Stimulated activated CD4-positive, alpha-beta T cell treated with anti-CD3 and anti-CD28 coated beads, TNF-alpha, amount 100 ng/mL, for 24 hours (primary cell): ENCODE measurements at regions not wholly inside any gene's neighbourhood (a gene's known extent, or its start where the extent isn't known, plus 50 kb on each side); places are given as distances from the start of the nearest gene placed in this dataset.

Experiments
- DNase-seq, 3 experiments: peaks; one replicate each; pipeline ENCODE4 v3.0.0-alpha.2; 2020; ENCODE audit warnings: low read depth in 3 of 3

DNA sequence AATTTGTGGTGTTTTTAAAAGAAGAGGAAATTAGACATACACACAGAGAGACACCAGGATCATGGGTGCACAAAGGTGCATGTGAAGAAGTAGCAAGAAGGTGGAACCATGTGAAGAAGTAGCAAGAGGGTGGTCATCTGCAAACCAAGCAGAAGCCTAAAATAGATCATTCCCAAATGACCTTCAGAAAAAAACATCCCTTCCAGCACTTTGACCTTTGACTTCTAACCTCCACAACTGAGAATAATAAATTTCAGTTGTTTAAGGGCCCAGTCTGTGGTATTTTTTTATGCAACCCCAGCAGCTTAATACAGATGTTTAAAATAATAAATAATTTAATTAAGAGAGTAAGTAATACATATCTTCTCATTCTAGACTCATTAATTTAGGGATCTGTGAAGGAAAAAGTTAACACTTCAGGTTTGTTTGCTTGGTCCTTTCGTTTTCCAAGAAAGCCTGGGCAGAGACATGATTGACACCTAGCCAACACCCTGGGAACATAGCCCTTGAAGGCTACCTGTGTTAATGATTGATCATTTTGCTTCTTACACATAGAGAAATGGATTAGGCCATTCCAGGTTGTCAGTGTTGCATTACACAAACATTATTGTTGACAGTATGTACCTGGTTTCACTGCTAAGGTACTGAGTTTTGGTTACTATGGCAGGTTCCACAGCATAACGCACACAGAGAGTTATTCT is 1331.2 kb upstream of the GBE1 start:
- no peak for DNase-seq

DNA sequence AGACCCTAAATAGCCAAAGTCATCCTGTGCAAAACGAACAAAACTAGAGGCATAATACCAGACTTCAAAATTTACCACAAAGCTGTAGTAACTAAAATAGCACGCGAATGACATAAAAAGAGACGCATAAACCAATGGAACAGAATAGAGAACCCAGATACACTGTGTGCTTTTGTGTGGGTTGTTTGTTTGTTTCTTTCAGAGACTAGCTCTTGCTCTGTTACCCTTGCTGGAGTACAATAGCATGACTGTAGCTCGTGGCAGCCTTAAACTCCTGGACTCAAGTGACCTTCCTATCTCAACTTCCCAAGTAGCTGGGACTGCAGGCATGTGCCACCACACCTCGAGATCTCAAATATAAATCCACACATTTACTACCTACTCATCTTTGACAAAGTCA is 1314.6 kb upstream of the GBE1 start:
- DNase-seq, result no peak

DNA sequence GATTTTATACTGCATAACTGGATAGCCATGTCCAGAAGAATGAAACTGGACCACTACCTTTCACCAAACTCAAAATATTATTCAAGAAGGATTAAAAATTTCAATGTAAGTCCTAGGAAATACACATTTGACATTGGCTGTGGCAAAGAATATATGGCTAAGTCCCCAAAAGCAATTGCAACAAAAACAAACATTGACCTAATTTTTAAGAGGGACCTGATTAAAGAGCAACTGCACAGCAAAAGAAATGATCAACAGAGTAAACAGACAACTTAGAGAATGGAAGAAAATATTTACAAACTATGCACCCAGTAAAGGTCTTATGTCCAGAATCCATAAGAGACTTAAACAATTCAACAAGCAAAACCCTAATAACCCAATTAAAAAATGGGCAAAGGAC is 1313.0 kb upstream of the GBE1 start:
- no peak for DNase-seq

DNA sequence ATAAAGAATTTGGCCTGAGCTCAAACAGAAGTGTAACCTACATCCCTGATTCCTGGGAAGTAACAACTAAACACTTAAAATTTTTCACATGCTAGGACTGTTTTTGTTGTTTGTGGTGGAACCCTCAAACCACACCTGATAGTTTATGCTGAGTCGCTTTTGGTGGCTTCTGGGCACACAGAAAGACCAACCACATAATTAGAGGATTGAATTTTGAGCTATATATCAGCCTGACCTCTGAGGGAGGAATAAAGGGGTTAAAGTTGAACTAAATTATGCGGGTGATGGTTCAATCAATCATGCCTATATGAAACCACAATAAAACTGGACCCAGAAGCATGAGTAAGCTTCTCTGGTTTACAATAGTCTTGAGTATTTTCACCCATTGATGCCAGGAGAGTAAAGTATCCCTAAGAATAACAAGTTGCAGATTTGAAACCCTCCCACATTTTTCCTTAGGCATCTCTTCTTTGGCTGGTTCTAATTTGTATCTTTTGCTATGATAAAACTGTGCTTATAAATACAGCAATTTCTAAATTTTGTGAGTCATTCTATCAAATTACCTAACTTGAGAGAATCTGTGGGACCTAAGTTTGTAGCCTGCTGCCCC is 1304.5 kb upstream of the GBE1 start:
- DNase-seq, result no peak

DNA sequence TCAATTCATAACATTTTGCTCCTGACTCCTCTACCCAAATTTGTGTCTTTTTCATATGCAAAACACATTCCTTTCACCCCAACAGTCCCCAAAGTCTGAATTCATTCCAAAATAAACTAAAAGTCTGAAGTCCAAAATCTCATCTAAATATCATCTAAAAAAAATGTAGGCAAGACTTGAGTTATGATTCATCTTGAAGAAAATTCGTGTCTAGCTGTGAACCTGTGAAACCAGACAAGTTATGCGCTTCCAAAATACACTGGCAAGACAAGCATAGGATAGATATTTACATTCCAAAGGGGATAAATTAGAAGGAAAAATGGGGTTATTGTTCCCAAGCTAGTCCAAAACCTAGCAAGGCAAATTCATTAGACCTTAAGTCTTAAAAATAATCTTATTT is 1302.0 kb upstream of the GBE1 start:
- no peak for DNase-seq

DNA sequence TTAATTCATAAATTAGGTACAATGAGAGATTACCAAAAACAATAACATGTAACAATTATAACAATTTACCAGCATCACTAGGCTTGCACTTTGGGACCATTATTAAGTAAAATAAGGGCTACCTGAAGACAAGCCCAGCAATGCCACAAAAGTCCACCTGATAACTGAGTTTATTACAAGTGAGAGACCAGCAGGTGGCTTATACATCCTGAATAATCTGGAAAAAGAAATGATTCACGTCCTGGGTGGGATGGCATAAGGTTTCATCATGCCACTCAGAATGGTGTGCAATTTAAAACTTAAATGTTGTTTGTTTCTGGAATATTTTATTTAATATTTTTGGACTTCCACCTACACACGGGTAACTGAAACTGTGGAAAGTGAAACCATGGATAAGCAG is 1287.1 kb upstream of the GBE1 start:
- DNase-seq, result no peak

DNA sequence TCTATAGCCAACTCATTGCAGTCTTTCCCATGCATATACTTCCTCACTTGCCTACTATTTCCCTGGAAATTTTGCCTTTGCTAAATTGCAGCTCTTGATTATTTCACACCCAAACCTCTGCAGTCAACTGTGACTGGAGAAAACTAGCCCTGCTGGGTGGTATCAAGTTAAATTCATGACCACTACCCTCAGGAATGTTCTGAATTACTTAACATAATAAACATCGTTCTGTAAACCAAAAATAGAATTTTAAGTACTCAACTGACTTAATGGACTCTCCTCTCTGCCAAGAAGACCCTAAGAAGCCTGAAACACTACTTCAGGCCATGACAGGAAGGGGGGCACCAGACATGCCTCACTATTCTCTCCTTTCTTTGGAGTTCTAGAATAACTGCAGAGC is 1278.0 kb upstream of the GBE1 start:
- no peak for DNase-seq

DNA sequence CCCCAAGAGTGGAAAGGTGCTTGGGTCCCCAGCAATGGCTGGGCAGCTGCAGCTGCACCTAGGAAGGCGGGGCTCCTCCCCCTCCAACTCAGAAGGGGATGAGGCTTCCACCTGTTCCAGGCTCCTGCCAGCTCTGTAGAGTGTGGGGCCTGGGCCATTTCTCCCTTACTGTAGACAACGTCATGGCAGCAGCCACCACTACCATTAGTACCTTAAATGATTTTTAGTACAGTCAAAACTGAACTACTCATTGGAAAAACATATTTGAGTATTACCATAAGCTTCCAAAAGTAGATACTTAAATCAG is 1274.2 kb upstream of the GBE1 start:
- no peak for DNase-seq

DNA sequence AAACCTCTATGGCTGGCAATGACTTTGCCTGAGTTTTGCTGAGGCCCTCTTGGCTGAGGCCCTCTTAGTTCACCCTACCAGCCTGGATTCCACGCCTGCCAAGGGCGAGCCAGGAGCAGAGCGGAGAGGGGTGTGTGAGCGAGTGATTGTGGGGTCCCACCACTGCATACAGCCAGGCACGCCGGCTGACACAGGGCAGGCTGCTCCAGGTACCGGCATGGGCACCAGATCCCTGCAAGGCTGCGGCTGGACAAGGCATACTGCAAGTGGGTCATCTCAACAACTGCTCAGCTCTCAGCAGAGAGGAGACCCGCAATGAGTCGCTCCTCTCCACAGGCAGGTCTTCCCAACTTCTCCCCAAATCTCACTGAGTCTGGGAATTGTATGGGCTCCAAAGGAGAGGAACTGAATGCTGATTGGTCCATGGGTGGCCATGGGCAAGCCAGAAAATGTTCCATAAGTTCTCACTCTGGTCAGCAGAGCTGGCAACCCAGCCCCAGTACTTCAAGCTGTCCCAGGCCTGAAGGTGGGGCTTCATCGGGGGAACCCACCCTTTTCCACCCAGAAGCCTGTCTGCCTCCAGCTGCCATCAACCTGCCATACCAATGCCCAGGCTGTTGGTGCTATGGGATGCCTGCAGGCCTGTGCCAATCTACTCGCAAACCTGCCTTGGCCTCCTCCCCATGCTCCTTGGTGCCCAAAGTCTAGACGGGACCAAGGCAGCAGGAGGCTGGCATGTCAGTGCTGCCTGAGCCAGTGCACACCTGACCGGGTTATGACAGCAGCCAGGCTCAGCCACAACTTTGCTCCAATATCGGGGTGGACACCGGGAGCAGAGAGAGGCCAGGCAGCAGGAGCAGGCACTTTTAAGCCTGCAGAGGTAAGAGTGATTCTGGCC is 1273.6 kb upstream of the GBE1 start:
- no peak for DNase-seq

DNA sequence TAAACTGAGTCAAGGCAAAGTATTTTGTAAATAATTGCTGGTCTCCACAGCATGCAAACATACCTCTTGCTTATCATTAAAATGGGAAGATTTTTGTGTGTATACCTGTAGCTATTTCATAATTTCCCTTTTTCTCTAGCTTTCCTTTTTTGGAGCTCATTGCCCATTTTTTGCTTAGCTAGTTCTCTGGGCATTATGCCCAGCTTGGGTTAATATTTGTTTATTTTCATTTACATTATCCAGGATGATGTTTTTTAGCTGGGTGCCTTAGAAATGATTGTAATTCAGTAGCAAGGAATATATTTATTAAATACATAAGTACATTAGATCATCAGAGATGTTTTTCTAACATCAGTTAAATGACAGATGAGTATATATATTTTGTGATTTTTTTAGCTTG is 1271.7 kb upstream of the GBE1 start:
- no peak for DNase-seq

DNA sequence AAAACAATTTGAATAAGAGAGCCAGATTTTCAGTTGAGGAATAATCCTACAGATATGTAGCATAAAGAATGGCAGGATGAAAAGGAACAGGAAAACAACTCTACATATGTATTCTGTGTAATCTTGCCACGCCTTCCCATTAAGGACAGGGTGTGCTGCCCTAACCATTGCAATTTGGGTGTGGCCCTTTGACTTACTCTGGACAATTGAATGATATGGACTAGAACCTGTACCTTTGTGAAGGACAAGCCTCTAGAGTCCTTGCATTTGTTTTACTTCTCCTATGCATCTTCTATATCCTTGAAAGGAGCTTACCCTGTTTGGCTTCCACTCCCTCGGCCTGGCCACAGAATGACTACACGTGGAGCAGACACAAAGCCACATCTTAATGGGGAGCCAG is 1261.6 kb upstream of the GBE1 start:
- DNase-seq, result no peak

DNA sequence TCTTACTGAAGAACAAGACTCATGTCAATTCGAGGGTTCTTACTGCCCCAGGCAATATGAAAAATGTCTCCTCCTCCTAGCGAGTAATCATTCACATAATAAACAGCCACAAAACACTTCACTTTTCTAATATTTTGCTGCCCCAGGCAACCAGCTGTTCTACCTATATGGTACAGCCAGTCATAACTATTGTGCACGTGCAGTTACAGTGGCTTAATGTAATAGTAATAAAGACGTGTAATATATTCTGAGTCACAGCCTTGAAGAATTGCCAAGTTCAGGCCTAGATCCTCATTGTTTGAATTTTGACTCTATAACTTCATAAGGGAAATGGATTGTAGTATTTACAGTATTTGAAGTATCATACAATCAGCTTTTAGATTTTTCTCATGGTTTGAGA is 1250.0 kb upstream of the GBE1 start:
- DNase-seq, result no peak

DNA sequence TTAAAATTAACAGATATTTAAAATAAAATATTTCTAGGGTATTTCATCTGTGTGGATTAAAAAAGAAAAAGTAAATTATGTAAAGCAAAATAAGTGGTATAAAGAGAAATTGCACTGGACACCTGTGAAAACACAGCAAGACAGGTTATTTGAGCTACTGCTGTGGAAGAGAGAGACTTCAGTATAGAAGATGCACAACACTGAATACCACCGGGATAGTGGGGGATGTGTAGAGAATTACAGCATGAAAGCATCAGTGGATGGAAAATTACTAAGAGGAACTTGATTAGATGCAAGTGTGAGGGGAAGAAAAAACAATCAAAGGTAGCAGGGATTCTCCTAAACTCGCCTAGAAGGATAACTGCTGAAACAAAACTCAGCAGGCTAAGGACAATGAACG is 1242.5 kb upstream of the GBE1 start:
- DNase-seq, result no peak

DNA sequence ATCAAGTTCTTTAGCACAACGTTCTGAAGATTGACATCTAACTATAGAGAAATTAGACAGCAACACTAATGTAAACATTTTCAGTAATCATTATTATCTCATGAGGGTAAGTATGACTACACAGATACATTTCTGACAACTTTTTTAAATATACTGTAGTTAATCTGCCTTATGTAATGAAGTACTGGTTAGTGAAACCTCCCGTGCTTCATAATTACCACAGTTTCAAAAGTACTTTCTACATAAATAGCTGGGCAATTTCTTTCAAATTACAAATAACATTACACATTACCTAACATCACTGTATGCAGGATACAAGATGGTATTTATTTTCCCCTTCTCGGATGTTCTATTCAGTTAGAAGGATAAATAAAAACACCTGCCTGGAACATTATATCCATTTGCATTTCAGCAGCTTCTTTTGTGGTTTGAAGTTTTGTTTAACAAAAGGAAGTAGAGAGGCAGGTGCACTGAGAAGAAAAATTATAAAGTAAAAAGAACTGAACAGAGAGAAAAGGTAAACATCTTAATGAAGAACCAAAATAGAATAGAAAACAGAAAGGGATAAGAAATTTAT is 1241.5 kb upstream of the GBE1 start:
- no peak for DNase-seq

DNA sequence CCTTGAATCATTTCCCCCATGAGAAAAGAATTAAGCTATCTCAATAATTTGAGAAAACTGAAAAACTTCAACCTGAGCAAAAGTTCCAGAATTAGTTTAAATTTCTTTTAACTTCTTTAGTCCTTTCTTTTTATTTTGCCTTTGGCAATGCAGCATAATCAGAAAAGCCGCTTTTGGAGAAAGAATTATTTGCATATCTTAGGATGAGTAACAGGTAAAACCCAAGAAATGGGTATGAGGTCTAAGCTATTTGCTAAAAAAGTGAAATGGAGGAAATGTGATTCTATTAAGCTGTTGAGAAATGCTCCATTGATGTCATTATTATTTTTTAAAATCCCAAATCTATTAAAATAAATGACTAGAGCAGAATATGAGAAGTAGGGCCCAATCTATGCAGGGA is 1238.3 kb upstream of the GBE1 start:
- no peak for DNase-seq

DNA sequence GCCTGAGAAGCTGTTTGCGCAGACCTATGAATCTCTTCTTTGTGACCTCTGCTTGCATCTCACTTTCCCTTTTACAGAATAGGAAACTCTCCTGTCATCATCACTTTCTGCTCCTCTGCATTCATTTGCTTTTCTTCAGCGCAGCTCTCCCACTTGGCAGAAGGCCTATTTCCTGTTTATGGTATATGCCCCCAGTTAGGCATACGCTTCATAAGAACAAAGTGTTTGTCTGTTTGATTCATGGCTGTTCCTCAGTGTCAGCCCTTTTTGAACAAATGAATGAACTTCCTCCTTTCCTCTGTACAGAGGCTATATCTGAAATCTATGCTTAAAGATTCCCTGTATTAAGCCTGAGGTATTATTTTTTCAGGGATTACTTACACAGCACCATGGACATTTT is 1216.9 kb upstream of the GBE1 start:
- DNase-seq, result no peak

DNA sequence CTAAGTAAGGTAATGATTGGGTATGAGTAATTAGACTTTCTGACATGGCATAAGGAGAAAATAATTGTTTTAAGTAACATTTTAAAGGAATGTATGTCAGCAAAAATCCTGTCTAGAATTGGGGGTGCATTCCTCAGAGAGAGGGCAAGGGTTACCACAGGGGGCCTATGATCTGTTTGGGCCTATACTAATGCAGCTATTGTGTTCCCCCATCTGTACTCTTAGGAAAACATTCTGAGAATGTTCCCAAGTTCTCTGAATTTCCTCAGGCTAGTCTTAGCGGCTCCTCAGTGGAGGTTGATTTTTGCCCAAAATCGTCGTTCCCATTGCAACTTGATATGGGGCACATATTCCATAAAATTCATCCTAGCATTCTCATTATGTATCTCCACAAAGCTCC is 1216.4 kb upstream of the GBE1 start:
- DNase-seq, result no peak

DNA sequence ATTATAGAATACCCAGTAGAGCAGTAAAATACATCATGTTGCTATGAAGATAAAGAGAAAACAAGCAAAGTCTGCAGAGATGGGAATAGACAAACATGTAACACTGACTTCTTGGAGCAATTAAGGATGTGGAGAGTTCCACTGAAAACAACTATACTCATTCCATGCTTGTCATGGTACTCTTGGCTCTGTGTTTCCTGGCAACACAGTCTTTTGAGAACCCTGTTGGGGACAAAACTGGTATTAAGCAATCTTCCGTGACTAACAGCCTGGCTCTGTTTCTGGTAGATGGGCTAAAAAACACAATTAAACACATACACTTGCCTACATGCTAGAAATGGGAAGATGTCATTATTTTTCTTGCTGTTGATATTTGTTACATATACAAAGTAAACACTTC is 1212.3 kb upstream of the GBE1 start:
- no peak for DNase-seq

DNA sequence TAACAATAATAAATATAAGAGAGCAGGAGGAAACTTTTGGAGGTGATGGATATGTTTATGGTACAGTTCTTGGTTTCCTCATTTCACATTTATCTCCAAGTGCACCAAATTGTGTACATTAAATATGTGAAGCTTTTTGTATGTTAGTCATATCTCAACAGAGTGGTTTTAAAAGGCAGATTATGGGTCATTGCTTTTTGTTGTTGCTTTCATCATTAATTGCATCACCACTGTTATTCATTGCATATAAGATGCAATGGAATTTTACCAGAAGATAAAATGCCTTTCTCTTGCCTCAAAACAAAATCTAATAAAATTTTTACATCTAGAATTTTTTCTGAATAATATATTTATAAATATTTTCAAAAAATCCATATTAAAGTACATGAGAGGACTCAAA is 1198.9 kb upstream of the GBE1 start:
- DNase-seq, result no peak

DNA sequence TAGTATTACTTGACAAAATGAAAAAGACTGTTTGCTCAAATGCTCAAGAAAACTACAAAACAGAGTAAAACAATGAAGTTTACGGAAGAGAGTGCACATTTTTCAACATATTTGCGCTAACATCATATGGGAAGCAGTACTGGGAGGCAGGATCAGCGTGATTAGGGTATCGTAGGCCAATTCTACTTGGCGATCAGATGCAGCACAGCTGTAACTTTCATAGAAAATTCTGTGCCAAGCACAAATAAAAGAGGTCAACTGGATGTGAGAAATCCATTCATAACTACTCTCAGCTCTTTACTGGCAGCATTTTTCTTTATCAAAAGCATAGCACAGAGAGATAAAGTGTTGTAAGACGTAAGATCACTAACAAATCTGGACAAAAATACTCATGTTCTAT is 1196.3 kb upstream of the GBE1 start:
- DNase-seq, result no peak

DNA sequence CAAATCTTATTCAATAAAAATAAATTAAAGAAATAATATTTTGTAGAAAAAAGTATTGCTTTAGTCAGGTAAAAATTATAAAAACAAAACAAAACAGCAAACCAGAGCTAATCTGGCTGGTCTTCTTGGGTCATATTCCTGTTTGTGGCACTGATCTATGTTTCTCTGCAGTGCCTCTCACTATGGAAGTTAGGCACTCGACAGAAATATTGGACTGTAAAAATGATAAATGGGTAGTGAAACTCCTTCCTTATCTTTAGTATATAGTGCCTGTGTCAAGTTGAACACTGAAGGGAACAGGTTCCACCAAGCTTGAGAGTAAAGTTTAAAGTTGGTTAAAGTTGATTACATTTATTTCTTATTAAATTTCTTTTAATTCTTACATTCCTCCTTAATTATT is 1195.6 kb upstream of the GBE1 start:
- no peak for DNase-seq

DNA sequence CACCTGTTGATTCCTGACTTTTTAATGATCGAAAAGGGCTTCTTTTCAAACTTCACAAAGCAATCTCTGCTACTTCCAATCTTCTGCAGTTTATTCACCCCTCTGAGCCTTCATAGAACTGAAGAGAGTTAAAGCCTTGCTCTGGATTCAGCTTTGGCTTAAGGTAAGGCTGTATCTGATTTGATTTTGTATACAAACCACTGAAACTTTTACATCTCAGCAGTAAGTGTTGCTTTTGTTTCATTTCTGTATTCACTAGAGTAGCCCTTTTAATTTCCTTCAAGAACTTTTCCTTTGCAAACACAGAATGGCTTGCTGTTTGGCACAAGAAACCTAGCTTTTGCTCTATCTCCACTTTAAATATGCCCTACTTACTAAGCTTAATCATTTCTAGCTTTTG is 1193.0 kb upstream of the GBE1 start:
- no peak for DNase-seq

DNA sequence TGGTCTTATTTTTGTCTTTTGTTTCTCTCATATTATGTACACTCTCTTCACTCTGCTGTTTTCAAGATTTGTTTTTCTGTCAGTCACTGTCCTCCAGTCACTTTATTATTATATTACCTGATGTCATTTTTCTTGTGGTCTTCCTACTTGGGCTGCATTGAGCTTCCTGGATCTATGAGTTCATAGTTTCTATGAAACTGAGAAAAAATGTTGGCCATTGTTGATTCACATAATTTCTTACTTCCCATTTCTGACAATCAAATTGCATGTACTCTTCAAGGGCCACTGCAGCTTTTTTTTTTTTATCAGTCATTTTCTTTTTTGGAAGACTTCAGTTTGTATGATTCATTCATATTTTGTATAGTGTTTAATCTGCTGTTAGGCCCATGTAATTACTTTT is 1180.6 kb upstream of the GBE1 start:
- no peak for DNase-seq
